22Rv1 (cell line): ENCODE measurements at regions not wholly inside any gene's neighbourhood (a gene's known extent, or its start where the extent isn't known, plus 50 kb on each side); places are given as distances from the start of the nearest gene placed in this dataset.
A peak's percentile ranks its signal among the peaks of the same experiment; 100 is the strongest.

ENCODE experiments used
- H3K27ac ChIP-seq: fragments of 450-650 bp; 2 replicates; pipeline ENCODE4 v1.5.1; 2017
- CTCF ChIP-seq: fragments of 450-650 bp; IDR thresholded peaks from 2 replicates; pipeline ENCODE4 v1.5.1; 2017; ENCODE audit warnings: mild to moderate bottlenecking
- ZFX ChIP-seq: fragments of 450-650 bp; IDR thresholded peaks from 2 replicates; pipeline ENCODE4 v1.6.1; 2017; ENCODE audit warnings: antibody characterized with exemption, borderline replicate concordance

GRCh38 chr3:35946121-35946853, 307.0 kb downstream of the ARPP21 start:
- TF ChIP-seq ZFX (no peak), CTCF (peak; percentile 66)
- no peak overlapping the region for H3K27ac ChIP-seq

GRCh38 chr3:35946854-35947515, 307.7 kb downstream of the ARPP21 start:
- 0 out of 2 replicates have a peak overlapping the region, but pooled peaks have one; percentile 4 for H3K27ac ChIP-seq
- peak; percentile 20 for TF ChIP-seq CTCF
- TF ChIP-seq ZFX: no peak

- TF ChIP-seq CTCF (no peak), ZFX (no peak)
- no peak overlapping the region for H3K27ac ChIP-seq
Observed at GRCh38 chr3:35950021-35950420, 310.7 kb downstream of the ARPP21 start.

- no peak overlapping the region for H3K27ac ChIP-seq
- TF ChIP-seq CTCF (no peak), ZFX (no peak)
Observed at GRCh38 chr3:35954413-35954812, 315.1 kb downstream of the ARPP21 start.

- peak; percentile 75 for TF ChIP-seq CTCF
- TF ChIP-seq ZFX: no peak
- no peak overlapping the region for H3K27ac ChIP-seq
Observed at GRCh38 chr3:35965908-35966307, 326.6 kb downstream of the ARPP21 start.

GRCh38 chr3:35966629-35967464, 327.5 kb downstream of the ARPP21 start:
- H3K27ac ChIP-seq: no peak overlapping the region
- TF ChIP-seq CTCF: no peak
- TF ChIP-seq ZFX: no peak
